UCSD-AML1 (cell line): ENCODE measurements at regions not wholly inside any gene's neighbourhood (a gene's known extent, or its start where the extent isn't known, plus 50 kb on each side); places are given as distances from the start of the nearest gene placed in this dataset.
A peak's percentile ranks its signal among the peaks of the same experiment; 100 is the strongest.

Experiments used
- DNase-seq: peaks from one replicate; lab custom pipeline; 2025; ENCODE audit not compliant: unreplicated experiment; lab: John Stamatoyannopoulos, UW

GRCh38 chr18:73797419-73797818 lies 350.2 kb downstream of the FBXO15 start:
- no peak for DNase-seq

GRCh38 chr18:73793386-73793785 lies 354.2 kb downstream of the FBXO15 start:
- DNase-seq = no peak

GRCh38 chr18:73791081-73791480 lies 356.6 kb downstream of the FBXO15 start:
- no peak for DNase-seq

GRCh38 chr18:73790587-73790986 lies 357.0 kb downstream of the FBXO15 start:
- no peak for DNase-seq

- DNase-seq = no peak
Observed at GRCh38 chr18:73787316-73787715, 360.3 kb downstream of the FBXO15 start.

GRCh38 chr18:73785300-73785699 lies 362.3 kb downstream of the FBXO15 start:
- no peak for DNase-seq

GRCh38 chr18:73784853-73785252 lies 362.8 kb downstream of the FBXO15 start:
- DNase-seq = peak; percentile 71

- no peak for DNase-seq
Observed at GRCh38 chr18:73782405-73782804, 365.2 kb downstream of the FBXO15 start.

- no peak for DNase-seq
Observed at GRCh38 chr18:73780218-73780617, 367.4 kb downstream of the FBXO15 start.

- no peak for DNase-seq
Observed at GRCh38 chr18:73778032-73778359, 369.6 kb downstream of the FBXO15 start.

- no peak for DNase-seq
Observed at GRCh38 chr18:73777356-73778031, 370.1 kb downstream of the FBXO15 start.

GRCh38 chr18:73774811-73775509 lies 372.7 kb downstream of the FBXO15 start:
- DNase-seq = no peak

- peak; percentile 68 for DNase-seq
Observed at GRCh38 chr18:73768043-73768442, 379.6 kb downstream of the FBXO15 start.

- DNase-seq = peak; percentile 73
Observed at GRCh38 chr18:73766910-73767515, 380.6 kb downstream of the FBXO15 start.

GRCh38 chr18:73758446-73758845 lies 389.2 kb downstream of the FBXO15 start:
- no peak for DNase-seq

GRCh38 chr18:73756256-73757091 lies 391.2 kb downstream of the FBXO15 start:
- no peak for DNase-seq

- DNase-seq = no peak
Observed at GRCh38 chr18:73752965-73753364, 394.7 kb downstream of the FBXO15 start.

GRCh38 chr18:73752546-73752945 lies 395.1 kb downstream of the FBXO15 start:
- no peak for DNase-seq

GRCh38 chr18:73750052-73750451 lies 397.6 kb downstream of the FBXO15 start:
- DNase-seq = no peak

GRCh38 chr18:73749304-73749703 lies 398.3 kb downstream of the FBXO15 start:
- DNase-seq = no peak

GRCh38 chr18:73748731-73749130 lies 398.9 kb downstream of the FBXO15 start:
- DNase-seq = no peak

GRCh38 chr18:73746101-73746500 lies 401.5 kb downstream of the FBXO15 start:
- DNase-seq = no peak
